Embryonic facial prominence (tissue), 1 donor: ENCODE measurements at regions not wholly inside any gene's neighbourhood (a gene's known extent, or its start where the extent isn't known, plus 50 kb on each side); places are given as distances from the start of the nearest gene placed in this dataset.
A peak's percentile ranks its signal among the peaks of the same experiment; 100 is the strongest.
"Not testable (repeated sequence)": the region's sequence is repeated elsewhere in the genome, so short reads cannot be mapped to it uniquely, and the experiment has no call there.

ENCODE experiments used
- DNase-seq: peaks from one replicate; pipeline ENCODE4 v3.0.0-alpha.2; 2016; ENCODE audit errors: extremely low spot score

DNA sequence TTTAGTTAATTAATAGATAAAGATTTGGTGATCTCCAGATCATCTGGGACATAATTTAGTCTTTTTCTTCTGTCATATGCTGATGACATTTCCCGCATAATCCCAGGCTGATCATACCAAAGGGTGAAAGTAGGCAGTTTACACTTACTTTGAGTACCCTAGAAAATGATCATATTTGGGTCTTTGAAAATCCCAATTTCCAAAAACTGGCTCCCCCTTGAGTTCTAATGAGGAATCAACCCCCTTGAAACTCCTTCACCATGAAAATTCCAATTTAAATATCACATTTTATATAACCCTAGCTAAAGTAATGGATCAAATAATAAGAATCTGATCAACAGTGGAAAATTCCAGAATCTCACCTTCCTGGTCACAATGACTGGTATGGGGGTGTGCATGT, 223.4 kb downstream of the NAF1 start:
- no peak for DNase-seq

DNA sequence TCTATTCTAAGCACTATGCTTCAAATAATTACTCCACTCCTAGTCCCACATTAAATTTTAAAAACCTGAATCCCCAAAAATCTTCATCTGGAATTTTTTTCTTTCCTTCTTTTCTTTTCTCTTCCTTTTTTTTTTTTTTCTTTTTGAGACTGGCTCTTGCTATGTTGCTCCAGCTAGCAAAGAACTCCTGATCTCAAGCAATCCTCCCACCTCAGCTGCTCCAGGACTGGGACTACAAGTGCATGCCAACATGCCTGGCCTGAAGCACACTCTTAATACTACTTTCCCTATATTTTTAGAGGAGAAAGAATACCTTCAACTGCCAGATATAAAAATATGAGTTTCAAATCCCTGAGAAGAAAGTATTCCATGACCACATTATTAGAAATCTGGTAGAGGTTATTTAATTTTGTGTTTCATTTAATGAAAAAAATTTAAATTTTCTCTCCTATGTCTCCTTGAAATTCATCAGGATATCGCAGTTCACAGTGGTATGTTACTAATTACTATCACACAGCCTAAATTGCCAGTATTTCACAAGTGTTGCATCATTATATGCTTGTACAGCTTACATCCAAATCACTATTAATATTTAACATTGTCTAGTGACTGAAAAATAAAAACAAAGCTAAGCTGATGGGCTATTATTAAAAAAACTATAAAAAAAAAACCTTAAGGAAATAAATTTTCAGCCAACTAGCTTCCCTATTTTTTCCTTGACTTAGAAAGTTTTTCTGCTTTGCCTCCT, 227.8 kb downstream of the NAF1 start:
- DNase-seq: no peak

DNA sequence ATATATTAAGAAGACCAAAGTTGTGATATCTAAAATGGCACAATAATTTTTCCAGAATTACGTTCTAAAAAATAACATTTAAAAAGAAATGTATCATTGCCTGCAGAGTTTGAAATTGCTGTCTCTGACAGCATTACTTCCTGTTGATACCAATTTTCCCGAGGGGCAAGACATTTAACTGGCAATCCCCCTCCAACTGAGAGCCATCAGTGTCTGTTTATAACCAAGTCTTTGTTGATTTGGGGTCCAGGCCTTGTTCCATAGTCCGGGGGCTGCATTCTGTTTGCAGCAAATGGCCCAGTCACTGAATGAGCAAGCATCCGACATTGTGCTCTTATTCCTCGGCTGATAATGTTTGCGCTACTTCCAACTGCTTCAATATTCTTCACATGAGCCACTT, 231.5 kb downstream of the NAF1 start:
- DNase-seq: no peak

DNA sequence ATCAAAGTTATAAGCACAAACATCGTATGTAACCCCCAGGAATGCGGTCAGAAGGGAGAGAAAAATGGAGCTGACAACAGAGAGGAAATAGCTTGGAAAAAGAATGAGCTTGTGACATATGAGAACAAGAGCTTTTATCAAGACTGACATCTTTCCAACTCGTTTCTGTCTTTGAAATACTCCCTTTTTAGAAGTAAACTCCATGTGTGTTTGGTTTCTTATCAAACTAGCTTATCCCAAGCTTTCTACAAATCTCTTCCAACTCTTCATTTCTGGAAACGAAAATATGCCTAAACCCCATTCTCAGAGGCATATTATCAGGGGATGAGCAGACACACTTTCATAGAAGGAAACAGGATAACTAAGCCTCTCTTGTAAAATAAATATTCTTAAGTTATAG, 235.4 kb downstream of the NAF1 start:
- DNase-seq: no peak

DNA sequence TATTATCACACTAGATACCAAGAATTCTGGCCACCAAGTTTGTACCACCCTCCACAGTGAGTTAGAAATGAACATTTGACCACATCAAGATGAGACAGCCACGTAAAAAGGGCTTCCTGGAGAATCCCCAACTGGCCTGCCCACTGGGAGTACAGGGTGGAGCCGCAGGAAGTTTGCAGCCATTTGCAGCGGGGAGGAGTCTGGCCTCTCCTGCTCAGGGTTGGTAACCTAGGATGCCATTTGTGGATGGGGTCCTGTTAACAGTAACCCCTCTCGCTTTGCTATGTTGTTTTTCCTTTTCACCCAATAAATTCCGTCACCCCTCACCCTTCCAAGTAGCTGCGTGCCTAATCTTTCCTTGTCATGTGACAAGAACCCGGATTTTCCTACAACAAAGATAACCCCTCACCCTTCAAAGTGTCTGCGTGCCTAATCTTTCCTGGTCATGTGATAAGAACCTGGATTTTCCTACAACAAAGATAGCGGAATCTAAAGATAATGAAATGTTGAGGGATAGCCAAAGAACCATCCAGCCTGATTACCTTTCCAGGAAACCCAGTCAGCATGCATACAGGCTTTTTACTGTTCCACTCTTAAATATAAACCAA, 245.4 kb downstream of the NAF1 start:
- no peak for DNase-seq

DNA sequence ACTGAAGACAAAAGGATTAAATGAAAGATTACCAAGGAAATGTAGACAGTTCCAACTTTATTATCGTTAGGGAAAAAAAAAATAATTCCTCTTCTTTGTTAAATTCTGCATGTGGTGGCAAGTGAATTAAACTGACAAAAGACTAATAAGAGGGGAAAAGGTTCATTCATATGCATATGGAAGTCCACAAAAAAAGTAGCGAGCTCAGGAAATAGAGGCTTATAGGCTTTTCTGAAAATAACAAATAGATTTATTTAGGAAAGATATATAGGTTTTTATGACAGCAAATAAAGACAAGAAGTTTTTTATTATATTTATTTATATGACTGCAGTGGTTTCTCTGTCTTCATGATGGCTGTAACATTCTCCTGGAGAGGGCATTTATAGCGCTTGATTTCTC, 246.0 kb downstream of the NAF1 start:
- no peak for DNase-seq

DNA sequence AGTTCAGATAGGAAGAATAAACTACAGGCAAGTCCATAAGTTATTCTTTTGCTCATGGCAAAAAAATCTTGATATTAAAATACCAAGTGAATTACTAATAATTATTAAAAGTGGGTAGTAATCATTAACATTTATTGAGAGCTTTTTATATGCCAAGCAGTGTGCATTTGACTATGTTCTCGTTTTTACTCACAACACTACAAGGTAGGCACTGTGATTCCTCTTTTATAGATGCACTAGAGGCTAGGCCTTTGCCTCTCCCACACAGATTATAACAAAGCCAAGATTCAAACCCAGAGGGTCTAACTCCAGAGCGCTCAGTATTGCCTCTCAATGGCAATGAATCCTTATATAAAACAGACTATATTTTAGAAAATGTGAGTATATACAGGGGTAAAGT, 254.2 kb downstream of the NAF1 start:
- DNase-seq: no peak

DNA sequence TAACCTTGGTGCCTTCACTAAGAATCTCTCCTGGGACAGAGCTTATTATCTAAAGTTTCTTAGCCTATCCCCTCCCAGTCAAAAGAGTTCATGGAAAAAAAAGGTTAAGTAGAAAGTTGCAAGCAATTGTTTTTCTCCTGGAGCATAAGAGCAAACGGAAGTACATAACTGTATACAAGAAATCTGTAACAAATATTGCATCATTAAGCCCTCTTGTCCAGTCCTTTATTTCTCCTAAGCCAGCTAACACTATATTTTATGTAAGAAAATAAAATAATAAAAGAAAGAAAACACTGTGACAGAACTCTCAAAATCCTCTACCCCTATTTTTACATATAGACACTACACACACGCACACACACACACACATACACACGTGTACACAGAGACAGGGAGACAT, 255.3 kb downstream of the NAF1 start:
- DNase-seq: no peak

DNA sequence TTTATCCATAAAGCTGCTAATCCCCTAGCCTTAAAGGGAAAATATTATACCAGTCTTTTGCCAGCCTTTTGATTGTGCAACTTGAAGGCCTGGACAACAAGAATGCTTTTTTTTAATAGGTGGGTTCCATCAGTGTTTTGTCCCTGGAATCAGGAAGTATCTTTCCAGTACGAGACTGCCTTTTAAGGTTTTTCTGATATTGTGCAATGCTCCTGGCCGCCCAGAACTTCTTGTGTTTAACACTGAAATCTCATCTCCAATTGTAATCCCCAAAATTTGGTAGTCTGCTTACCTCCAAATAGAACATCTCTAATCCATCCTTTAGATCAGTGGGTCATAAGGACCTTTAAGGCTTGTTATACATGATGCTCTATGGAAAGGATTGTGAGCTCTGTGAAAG, 256.7 kb downstream of the NAF1 start:
- DNase-seq: no peak

DNA sequence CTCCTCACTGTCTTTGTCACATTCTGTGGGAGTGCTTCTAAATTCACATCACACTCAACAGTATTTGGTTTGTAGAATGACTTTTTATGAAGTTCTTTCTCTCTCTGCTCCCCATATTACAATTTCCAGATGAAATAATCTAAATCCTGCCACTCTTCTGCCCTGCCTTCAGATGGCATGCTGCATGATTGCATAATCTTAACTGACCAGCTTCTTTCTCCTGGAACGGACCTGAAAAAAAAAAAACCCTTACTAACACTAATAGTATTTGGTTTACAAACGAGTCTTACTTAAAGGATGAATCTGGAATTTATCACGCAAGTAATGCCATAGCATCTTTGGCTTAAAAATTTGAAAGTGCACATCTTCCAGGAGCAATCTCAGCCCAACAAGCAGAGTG, 272.3 kb downstream of the NAF1 start:
- DNase-seq: no peak

DNA sequence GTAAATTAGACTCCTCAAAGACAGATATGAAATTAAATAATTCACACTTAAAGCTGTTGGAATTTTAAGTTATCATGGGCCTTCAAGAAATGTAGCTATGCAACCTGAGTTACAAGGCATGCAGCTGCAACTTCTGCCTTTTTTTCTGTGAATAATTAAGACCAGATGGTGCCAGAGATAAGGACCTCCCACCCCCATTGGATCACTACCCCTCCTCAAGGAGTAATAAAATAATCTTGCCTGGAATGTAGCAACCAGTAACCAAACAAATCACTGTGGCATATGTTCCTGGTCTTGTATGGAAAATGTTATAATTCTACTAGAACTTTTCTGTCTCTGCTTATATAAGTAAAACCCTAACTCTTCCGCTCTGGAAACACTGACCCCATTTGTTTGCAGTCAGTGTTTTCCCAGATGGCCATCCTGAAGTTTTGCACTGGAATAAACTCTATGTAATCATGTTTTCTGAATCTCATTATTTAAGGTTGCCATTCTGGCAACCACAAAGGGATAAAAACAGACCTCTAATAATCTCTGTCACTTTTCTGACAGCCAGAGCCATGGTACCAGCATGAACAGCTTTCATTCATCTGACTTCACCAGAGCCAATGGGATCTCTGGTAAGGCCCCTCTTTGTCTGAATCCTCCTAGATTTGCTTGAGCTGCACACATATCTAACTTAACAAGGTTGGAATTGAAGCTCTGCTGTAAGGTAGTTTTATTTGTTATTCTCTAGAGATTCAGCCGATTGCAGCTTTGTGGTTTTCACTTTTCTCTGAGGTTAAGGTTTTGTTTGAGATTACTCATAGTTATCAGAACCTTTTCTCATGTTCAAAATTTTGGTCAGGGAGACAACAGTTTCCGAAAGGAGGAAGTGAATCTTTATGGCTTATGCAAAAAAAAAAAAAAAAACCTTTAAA, 274.6 kb downstream of the NAF1 start:
- peak; percentile 9 for DNase-seq

DNA sequence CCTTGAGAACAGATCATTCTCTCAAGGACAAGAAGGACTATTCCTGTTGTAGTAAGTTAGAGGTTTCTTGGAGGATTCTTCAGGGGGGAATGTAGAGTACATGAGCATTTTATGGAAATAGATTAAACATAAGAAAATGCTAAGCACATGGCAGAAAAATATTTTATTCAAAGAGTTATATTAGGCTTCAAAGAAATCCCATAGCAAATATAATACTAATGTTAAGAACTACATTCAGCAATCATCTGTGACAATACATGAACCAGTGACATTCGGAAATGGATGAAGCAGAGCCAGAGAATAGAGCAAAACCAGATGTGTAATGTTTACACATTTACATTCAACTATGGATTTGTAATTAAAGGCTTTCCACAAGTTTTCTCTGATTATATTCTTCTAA, 288.6 kb downstream of the NAF1 start:
- DNase-seq: no peak

DNA sequence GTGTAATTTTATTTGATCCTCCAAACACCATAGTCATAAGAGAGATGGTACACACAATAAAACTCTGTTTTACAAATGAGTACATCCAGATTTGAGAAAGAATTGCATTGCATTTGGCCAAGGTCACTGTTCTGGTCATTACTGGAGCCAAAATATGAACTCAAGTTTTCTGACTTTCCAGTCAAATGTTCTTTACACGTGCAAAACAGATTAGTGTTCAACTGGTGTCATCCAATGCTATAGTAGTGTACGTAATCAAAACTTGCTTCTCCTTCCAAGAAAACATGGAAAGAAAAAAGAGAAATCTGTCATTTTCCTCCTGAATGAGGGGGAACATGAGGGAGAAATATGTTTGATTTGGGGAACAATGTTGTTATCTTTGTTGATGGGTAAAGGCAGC, 291.9 kb downstream of the NAF1 start:
- no peak for DNase-seq

DNA sequence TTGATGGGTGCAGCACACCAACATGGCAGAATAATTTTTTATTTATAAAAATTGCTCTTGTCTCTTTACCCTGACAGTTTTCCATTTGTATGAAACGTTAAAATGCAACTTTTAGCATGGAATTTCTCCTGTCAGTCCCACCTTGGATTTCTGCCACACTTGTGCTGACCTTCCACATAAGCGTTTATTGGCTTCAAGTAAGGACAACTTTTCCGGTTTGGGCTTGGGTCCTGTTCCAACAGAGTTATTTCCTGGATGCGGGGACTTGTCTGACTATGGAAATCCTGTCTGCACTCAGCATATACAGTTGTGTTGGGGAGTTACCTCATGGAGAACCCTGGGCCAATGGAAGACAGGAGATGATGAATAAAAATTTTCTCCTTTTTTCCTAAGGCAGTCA, 294.7 kb downstream of the NAF1 start:
- no peak for DNase-seq

DNA sequence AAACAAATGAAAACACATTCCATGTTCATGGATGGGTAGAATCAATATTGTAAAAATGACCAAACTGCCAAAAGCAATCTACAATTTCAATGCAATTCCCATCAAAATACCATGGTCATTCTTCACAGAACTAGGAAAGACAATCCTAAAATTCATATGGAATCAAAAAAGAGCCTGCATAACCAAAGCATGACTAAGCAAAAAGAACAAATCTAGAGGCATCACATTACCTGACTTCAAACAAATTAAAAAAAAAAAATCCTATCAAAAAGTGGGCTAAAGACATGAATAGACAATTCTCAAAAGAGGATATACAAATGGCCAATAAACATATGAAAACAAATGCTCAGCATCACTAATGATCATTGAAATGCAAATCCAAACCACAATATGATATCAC, 297.5 kb downstream of the NAF1 start:
- no peak for DNase-seq

DNA sequence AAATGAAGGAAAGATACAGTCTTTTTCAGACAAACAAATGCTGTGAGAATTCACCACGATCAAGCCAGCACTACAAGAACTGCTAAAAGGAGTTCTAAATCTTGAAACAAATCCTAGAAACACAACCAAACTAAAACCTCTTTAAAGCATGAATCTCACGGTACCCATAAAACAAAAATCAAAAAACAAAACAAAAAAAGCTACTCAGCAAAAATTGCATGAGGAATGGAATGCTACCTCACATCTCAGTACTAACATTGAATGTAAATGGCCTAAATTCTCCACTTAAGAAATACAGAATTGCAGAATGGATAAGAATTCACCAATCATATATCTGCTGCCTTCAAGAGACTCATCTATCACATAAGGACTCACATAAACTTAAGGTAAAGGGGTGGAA, 300.1 kb downstream of the NAF1 start:
- no peak for DNase-seq

DNA sequence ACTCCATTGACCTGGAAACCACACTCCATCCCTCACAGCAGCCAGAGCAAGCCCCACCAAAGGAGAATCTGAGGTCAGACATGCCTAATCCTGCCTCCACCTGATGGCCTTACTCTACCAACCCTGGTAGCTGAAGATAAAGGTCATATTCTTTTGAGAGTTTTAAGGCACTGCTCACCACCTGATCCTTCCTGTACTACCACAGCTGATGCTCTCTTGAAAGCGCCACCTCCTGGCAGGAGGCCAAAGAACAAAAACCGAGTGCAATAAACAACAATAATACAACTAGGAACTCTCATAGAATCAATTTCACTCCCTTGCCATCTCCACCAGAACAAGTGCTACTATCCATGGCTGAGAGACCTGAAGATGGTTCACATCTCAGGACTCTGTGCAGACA, 301.6 kb downstream of the NAF1 start:
- DNase-seq: no peak

DNA sequence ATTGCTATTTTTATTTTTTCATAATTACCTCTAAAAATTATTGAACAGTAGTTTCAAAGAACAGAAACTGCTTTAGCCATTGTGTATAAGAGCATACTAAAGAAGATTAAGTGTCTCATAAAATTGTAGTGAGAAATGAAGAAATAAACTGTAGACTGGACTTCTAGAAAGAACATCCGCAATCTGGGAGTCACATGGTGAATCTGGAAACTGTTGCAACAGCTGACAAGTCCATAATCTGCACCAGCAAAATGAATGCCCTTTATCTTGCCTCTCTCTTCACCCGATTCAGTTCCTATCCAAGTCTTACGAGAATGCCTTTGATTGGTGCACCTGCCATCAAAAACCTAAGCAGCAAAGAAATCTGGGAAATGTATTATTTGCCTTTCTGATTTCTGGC, 312.9 kb downstream of the NAF1 start:
- DNase-seq: no peak

DNA sequence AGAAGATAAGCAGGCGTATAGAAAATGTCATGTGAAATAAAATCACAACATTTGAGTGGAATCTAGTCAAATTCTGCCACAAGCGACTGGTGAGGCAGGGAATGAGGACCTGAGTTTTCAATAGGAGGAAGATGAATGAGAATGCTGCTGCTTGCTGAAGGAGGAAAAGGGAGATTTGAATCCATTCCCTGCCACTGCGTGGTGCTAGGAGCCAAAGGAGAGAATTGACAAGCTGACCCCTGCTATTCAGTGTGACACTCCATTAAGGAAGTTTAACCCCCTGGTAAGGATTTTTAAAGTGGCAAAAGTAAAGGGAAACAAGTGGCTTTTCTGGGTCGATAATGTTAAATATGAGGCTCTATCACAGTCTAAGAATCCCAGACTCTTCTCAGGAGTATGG, 314.0 kb downstream of the NAF1 start:
- no peak for DNase-seq

DNA sequence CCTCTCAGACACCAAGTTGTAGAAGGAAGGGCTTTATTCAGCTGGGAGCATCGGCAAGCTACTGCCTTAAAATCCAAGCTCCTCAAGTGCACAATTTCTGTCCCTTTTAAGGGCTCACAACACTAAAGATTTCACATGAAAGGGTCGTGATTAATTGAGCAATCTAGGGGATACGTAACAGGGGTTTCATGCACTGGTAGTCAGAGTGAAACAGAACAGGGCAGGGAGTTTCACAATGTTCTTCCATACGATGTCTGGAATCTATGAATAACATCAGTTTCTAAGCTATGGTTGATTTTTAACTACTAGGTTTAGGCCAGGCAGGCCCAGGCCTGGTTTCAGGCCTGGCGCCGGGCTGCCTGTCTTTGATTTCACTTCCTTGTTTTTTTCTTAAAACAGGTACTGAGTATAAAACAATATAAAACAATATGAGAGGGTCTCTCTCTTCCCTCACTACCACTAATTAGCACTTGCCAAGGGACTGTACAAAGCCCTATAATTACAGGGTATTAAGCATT, 315.4 kb downstream of the NAF1 start:
- DNase-seq: not testable (repeated sequence)

DNA sequence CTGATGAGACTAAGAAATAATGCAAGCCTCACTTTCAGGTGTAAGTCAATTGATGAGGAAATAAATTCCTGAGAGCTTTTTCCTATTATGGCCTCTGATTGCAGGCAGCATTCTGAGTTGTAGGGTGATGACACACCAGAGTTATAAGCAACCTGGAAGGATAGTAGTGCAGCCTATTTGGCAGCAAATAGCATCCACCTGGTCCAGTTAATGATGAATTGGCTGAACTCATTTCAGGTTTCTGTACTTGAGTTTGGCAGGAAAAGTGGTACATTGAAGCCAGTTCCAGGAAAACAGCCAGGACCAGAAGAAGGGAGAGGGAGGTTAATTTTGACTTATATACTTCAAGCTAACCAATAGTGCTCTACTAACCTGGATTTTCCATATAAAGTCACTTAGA, 316.8 kb downstream of the NAF1 start:
- no peak for DNase-seq

DNA sequence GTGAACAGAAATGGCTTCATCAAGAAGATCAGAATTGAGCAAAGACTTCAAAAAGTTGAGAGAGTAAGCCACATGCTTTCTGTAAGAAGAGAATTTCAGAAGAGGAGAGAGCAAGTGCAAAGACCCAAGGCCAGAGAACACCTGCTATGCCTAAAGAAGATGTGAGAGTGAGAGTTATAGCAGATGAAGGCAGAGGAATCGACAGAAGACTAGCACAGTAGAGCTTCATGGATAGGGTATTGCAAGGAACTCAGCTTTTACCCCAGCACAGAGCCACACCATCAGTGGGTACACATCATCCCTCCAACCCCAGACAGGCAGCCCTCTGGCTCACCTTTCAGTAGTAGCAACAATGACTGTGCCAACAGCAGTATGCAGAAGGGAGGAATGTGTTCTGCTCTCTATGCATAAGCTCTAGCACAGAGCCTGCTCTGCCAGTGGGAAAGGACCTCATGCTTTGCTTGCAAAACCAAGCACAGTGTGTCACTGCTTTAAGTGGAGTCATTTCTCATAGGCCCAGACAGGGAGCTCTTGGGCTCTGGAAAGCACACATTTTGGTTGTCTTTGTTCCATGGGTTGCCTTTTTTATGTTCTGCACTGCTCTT, 318.6 kb downstream of the NAF1 start:
- no peak for DNase-seq
